BLaER1 (cell line): ENCODE measurements at regions not wholly inside any gene's neighbourhood (a gene's known extent, or its start where the extent isn't known, plus 50 kb on each side); places are given as distances from the start of the nearest gene placed in this dataset.

ENCODE experiments used
- H3K27ac ChIP-seq: shearing (Covaris generic); formaldehyde crosslinking; 2 replicates; pipeline ENCODE4 v1.8.1; 2022
- H3K27me3 ChIP-seq: shearing (Covaris generic); formaldehyde crosslinking; 2 replicates; pipeline ENCODE4 v1.8.1; 2022
- H3K36me3 ChIP-seq: shearing (Covaris generic); formaldehyde crosslinking; 2 replicates; pipeline ENCODE4 v1.8.1; 2022
- H3K4me1 ChIP-seq: shearing (Covaris generic); formaldehyde crosslinking; 2 replicates; pipeline ENCODE4 v1.8.1; 2022
- H3K4me2 ChIP-seq: shearing (Covaris generic); formaldehyde crosslinking; 2 replicates; pipeline ENCODE4 v1.8.1; 2022
- H3K4me3 ChIP-seq: shearing (Covaris generic); formaldehyde crosslinking; 2 replicates; pipeline ENCODE4 v1.8.1; 2022
- H3K9ac ChIP-seq: shearing (Covaris generic); formaldehyde crosslinking; 2 replicates; pipeline ENCODE4 v1.8.1; 2022
- H3K9me3 ChIP-seq: shearing (Covaris generic); formaldehyde crosslinking; 2 replicates; pipeline ENCODE4 v1.8.1; 2022
- H4K20me1 ChIP-seq: shearing (Covaris generic); formaldehyde crosslinking; 2 replicates; pipeline ENCODE4 v1.8.1; 2022
- Cebpa-rat ChIP-seq: shearing (Covaris generic); IDR thresholded peaks from 2 replicates; pipeline ENCODE4 v1.8.1; 2022

- no peaks in the 10 kb centered on the region for H3K36me3 ChIP-seq
- TF ChIP-seq Cebpa-rat: no peak
- no peaks in the 10 kb centered on the region for H4K20me1 ChIP-seq
- no peak overlapping the region for H3K4me3 ChIP-seq
- no peak overlapping the region for H3K27ac ChIP-seq
- no peaks in the 10 kb centered on the region for H3K4me1 ChIP-seq
- no peak overlapping the region for H3K9ac ChIP-seq
- no peak overlapping the region for H3K4me2 ChIP-seq
- H3K27me3 ChIP-seq: no peaks in the 10 kb centered on the region
- H3K9me3 ChIP-seq: no peaks in the 10 kb centered on the region
These were observed 539.2 kb downstream of the REEP3 start for GRCh38 chr10:64060389-64060788.

- Histone ChIP-seq H3K9me3 (no peaks in the 10 kb centered on the region), H3K4me1 (peaks cover 5% of the 10 kb centered on the region; the same call in 1 of the 2 replicates), H3K36me3 (no peaks in the 10 kb centered on the region), H3K9ac (no peak overlapping the region), H3K4me3 (no peak overlapping the region), H3K4me2 (no peak overlapping the region), H3K27ac (no peak overlapping the region), H4K20me1 (no peaks in the 10 kb centered on the region), H3K27me3 (no peaks in the 10 kb centered on the region)
- no peak for TF ChIP-seq Cebpa-rat
These were observed 541.6 kb downstream of the REEP3 start for GRCh38 chr10:64062793-64063192.

- Histone ChIP-seq H3K27ac (no peak overlapping the region), H3K9ac (no peak overlapping the region), H3K4me3 (no peak overlapping the region), H3K4me2 (no peak overlapping the region), H3K36me3 (no peaks in the 10 kb centered on the region), H3K27me3 (no peaks in the 10 kb centered on the region), H3K9me3 (no peaks in the 10 kb centered on the region), H4K20me1 (no peaks in the 10 kb centered on the region), H3K4me1 (peaks cover 5% of the 10 kb centered on the region; the same call in 1 of the 2 replicates)
- no peak for TF ChIP-seq Cebpa-rat
These were observed 545.9 kb downstream of the REEP3 start for GRCh38 chr10:64067009-64067606.

- H3K36me3 ChIP-seq: no peaks in the 10 kb centered on the region
- no peak overlapping the region for H3K4me2 ChIP-seq
- H4K20me1 ChIP-seq: no peaks in the 10 kb centered on the region
- no peaks in the 10 kb centered on the region for H3K9me3 ChIP-seq
- no peaks in the 10 kb centered on the region for H3K27me3 ChIP-seq
- H3K27ac ChIP-seq: no peak overlapping the region
- peaks cover 5% of the 10 kb centered on the region; the same call in 1 of the 2 replicates for H3K4me1 ChIP-seq
- peak; percentile 50; the same call in 1 of the 2 replicates for TF ChIP-seq Cebpa-rat
- H3K4me3 ChIP-seq: no peak overlapping the region
- no peak overlapping the region for H3K9ac ChIP-seq
These were observed 546.7 kb downstream of the REEP3 start for GRCh38 chr10:64067859-64068258.

- H3K9me3 ChIP-seq: no peaks in the 10 kb centered on the region
- no peak overlapping the region for H3K4me3 ChIP-seq
- H3K4me1 ChIP-seq: peaks cover 5% of the 10 kb centered on the region; the same call in 1 of the 2 replicates
- H4K20me1 ChIP-seq: no peaks in the 10 kb centered on the region
- no peaks in the 10 kb centered on the region for H3K27me3 ChIP-seq
- no peak overlapping the region for H3K4me2 ChIP-seq
- TF ChIP-seq Cebpa-rat: no peak
- no peak overlapping the region for H3K27ac ChIP-seq
- H3K9ac ChIP-seq: no peak overlapping the region
- H3K36me3 ChIP-seq: no peaks in the 10 kb centered on the region
These were observed 549.0 kb downstream of the REEP3 start for GRCh38 chr10:64070241-64070640.

GRCh38 chr10:64071218-64071617 is 550.0 kb downstream of the REEP3 start:
- H3K4me3 ChIP-seq: no peak overlapping the region
- TF ChIP-seq Cebpa-rat: no peak
- H3K9ac ChIP-seq: no peak overlapping the region
- H3K4me2 ChIP-seq: no peak overlapping the region
- H3K9me3 ChIP-seq: no peaks in the 10 kb centered on the region
- H3K36me3 ChIP-seq: no peaks in the 10 kb centered on the region
- H3K27me3 ChIP-seq: no peaks in the 10 kb centered on the region
- H4K20me1 ChIP-seq: no peaks in the 10 kb centered on the region
- H3K4me1 ChIP-seq: peaks cover 5% of the 10 kb centered on the region; the same call in 1 of the 2 replicates
- H3K27ac ChIP-seq: no peak overlapping the region

- TF ChIP-seq Cebpa-rat: no peak
These were observed 554.4 kb downstream of the REEP3 start for GRCh38 chr10:64075604-64076003.

GRCh38 chr10:64076322-64076940 is 555.2 kb downstream of the REEP3 start:
- no peaks in the 10 kb centered on the region for H3K9me3 ChIP-seq
- no peaks in the 10 kb centered on the region for H3K27me3 ChIP-seq
- no peaks in the 10 kb centered on the region for H3K4me1 ChIP-seq
- H3K4me3 ChIP-seq: no peak overlapping the region
- no peak overlapping the region for H3K27ac ChIP-seq
- H3K9ac ChIP-seq: no peak overlapping the region
- H3K4me2 ChIP-seq: no peak overlapping the region
- TF ChIP-seq Cebpa-rat: no peak
- no peaks in the 10 kb centered on the region for H3K36me3 ChIP-seq
- H4K20me1 ChIP-seq: no peaks in the 10 kb centered on the region

More at GRCh38 chr10:64075604-64076003, 554.4 kb downstream of the REEP3 start:
- no peaks in the 10 kb centered on the region for H3K4me1 ChIP-seq
- no peak overlapping the region for H3K9ac ChIP-seq
- H4K20me1 ChIP-seq: no peaks in the 10 kb centered on the region
- H3K4me3 ChIP-seq: no peak overlapping the region
- no peaks in the 10 kb centered on the region for H3K27me3 ChIP-seq
- H3K27ac ChIP-seq: no peak overlapping the region
- H3K9me3 ChIP-seq: no peaks in the 10 kb centered on the region
- H3K36me3 ChIP-seq: no peaks in the 10 kb centered on the region
- no peak overlapping the region for H3K4me2 ChIP-seq

GRCh38 chr10:64079341-64079740 is 558.1 kb downstream of the REEP3 start:
- no peaks in the 10 kb centered on the region for H3K9me3 ChIP-seq
- no peaks in the 10 kb centered on the region for H3K36me3 ChIP-seq
- no peak overlapping the region for H3K9ac ChIP-seq
- no peaks in the 10 kb centered on the region for H4K20me1 ChIP-seq
- TF ChIP-seq Cebpa-rat: no peak
- no peak overlapping the region for H3K27ac ChIP-seq
- H3K4me2 ChIP-seq: no peak overlapping the region
- peaks cover 8% of the 10 kb centered on the region for H3K4me1 ChIP-seq
- H3K27me3 ChIP-seq: no peaks in the 10 kb centered on the region
- no peak overlapping the region for H3K4me3 ChIP-seq

- Histone ChIP-seq H3K9ac (no peak overlapping the region), H3K4me1 (peaks cover 8% of the 10 kb centered on the region)
These were observed 558.9 kb downstream of the REEP3 start for GRCh38 chr10:64080071-64080470.

More at GRCh38 chr10:64080071-64080470, 558.9 kb downstream of the REEP3 start:
- Histone ChIP-seq H3K27me3 (no peaks in the 10 kb centered on the region), H3K9me3 (no peaks in the 10 kb centered on the region), H3K4me3 (no peak overlapping the region), H3K27ac (no peak overlapping the region), H4K20me1 (no peaks in the 10 kb centered on the region), H3K4me2 (no peak overlapping the region), H3K36me3 (no peaks in the 10 kb centered on the region)
- no peak for TF ChIP-seq Cebpa-rat
